Lower leg skin (tissue), 3 donors: ENCODE measurements at regions not wholly inside any gene's neighbourhood (a gene's known extent, or its start where the extent isn't known, plus 50 kb on each side); places are given as distances from the start of the nearest gene placed in this dataset.

Experiments used
- POLR2A ChIP-seq, 2 donors: fragments of 450-650 bp; IDR thresholded peaks; one replicate each; pipeline ENCODE4 v1.6.1; 2016 to 2017; ENCODE audit warnings: antibody characterized with exemption in 2 of 2, mild to moderate bottlenecking in 1 of 2, moderate library complexity in 1 of 2
- TF ChIP-seq, protein P1 (sequence below), 3 donors: fragments of 450-650 bp; IDR thresholded peaks; one replicate each; pipeline ENCODE4 v1.5.1; 2016; ENCODE audit warnings: antibody characterized with exemption in 3 of 3, mild to moderate bottlenecking in 3 of 3, moderate library complexity in 2 of 3

DNA sequence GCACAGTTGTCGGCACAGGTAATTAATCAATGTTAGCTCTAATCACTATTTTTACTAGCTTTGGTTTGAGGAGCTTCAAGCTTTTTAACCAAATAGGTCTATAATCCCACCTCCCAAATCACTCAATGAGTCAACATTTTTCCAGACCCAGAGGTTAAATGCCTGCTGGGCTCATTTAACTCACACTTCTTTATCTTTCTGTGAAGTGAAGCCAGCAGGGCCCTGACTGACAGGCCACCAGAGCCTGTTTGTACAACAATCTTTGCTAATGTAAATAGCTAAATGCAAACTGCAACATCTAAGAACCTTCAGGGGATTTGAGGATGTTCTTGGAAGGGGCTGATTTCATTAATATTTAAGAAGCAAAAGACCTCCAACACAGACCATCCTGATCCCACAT lies 98.4 kb upstream of the NREP start:
- TF ChIP-seq, protein P1, sequence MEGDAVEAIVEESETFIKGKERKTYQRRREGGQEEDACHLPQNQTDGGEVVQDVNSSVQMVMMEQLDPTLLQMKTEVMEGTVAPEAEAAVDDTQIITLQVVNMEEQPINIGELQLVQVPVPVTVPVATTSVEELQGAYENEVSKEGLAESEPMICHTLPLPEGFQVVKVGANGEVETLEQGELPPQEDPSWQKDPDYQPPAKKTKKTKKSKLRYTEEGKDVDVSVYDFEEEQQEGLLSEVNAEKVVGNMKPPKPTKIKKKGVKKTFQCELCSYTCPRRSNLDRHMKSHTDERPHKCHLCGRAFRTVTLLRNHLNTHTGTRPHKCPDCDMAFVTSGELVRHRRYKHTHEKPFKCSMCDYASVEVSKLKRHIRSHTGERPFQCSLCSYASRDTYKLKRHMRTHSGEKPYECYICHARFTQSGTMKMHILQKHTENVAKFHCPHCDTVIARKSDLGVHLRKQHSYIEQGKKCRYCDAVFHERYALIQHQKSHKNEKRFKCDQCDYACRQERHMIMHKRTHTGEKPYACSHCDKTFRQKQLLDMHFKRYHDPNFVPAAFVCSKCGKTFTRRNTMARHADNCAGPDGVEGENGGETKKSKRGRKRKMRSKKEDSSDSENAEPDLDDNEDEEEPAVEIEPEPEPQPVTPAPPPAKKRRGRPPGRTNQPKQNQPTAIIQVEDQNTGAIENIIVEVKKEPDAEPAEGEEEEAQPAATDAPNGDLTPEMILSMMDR (IDR thresholded peaks at IDR 0.05), result no peak
- no peak for TF ChIP-seq POLR2A (IDR thresholded peaks at IDR 0.05)
